ENCODE measurements at regions not wholly inside any gene's neighbourhood (a gene's known extent, or its start where the extent isn't known, plus 50 kb on each side); places are given as distances from the start of the nearest gene placed in this dataset.

- TF ChIP-seq CTCF (conservative IDR thresholded peaks at IDR 0.05; ENCODE audit: low read depth, low read length) (no peak), POLR2A (IDR thresholded peaks at IDR 0.05; ENCODE audit: low read depth, low read length) (no peak), RFX5 (IDR thresholded peaks at IDR 0.05; ENCODE audit: low read depth, low read length) (no peak), CHD1 (IDR thresholded peaks at IDR 0.05; ENCODE audit: low read depth, low read length) (no peak), ELK1 (IDR thresholded peaks at IDR 0.05; ENCODE audit: borderline replicate concordance, low read depth, low read length) (no peak), RAD21 (IDR thresholded peaks at IDR 0.05; ENCODE audit: low read length) (no peak), CEBPB (IDR thresholded peaks at IDR 0.05; ENCODE audit: low read depth, low read length) (no peak), MAFK (IDR thresholded peaks at IDR 0.05; ENCODE audit: low read depth, low read length) (no peak)
Measured at GRCh38 chr22:48600171-48600570, 1227.5 kb downstream of the BRD1 start.

All from IMR-90 (cell line).